ENCODE measurements at regions not wholly inside any gene's neighbourhood (a gene's known extent, or its start where the extent isn't known, plus 50 kb on each side); places are given as distances from the start of the nearest gene placed in this dataset.
"Not testable (repeated sequence)": the region's sequence is repeated elsewhere in the genome, so short reads cannot be mapped to it uniquely, and the experiment has no call there.

- no peaks in the 10 kb centered on the region for H3K27me3 ChIP-seq
- no peak overlapping the region for H3K27ac ChIP-seq
- H3K36me3 ChIP-seq: no peaks in the 10 kb centered on the region
- no peak overlapping the region for H3K4me3 ChIP-seq
- no peak for TF ChIP-seq CTCF (IDR thresholded peaks at IDR 0.05)
- no peak for DNase-seq (ENCODE audit: low spot score)
- no peaks in the 10 kb centered on the region for H3K4me1 ChIP-seq
- H3K9me3 ChIP-seq: peaks cover 0 to 15% of the 10 kb centered on the region in 2 donors
Measured at GRCh38 chr14:101318271-101318670, 243.0 kb upstream of the DIO3 start.

GRCh38 chr14:101320396-101320795 lies 240.9 kb upstream of the DIO3 start:
- H3K4me1 ChIP-seq: no peaks in the 10 kb centered on the region
- no peak for DNase-seq (ENCODE audit: low spot score)
- no peak for TF ChIP-seq CTCF (IDR thresholded peaks at IDR 0.05)

DNA sequence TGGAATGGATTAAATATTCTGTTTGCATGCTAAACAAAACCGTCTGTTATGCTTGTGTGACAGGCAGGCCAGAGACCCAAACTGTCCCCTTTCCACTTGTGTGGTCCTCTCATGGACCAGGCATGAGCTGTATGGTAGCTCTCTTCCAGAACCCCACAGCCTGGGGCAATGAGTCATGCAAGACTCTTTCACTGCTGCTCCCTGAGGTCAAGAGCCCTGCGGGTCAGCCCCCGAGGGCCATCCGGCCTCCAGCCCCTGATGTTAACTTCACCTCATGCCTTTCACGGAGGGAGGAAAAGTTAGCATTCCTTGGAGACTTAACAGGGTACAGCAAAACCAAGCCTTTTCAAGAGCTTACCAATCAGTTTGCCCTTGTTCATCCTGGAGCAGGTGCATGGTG lies 239.1 kb upstream of the DIO3 start:
- no peak for DNase-seq (ENCODE audit: low spot score)
- TF ChIP-seq CTCF (IDR thresholded peaks at IDR 0.05): no peak
- H3K27ac ChIP-seq: no peak overlapping the region
- no peak overlapping the region for H3K4me3 ChIP-seq
- no peaks in the 10 kb centered on the region for H3K4me1 ChIP-seq
- peaks cover 3 to 16% of the 10 kb centered on the region in 2 donors for H3K9me3 ChIP-seq
- H3K27me3 ChIP-seq: no peaks in the 10 kb centered on the region
- H3K36me3 ChIP-seq: no peaks in the 10 kb centered on the region

More at GRCh38 chr14:101320396-101320795, 240.9 kb upstream of the DIO3 start:
- H3K4me3 ChIP-seq: no peak overlapping the region
- peaks cover 3 to 30% of the 10 kb centered on the region in 2 donors for H3K9me3 ChIP-seq
- H3K27ac ChIP-seq: no peak overlapping the region
- H3K27me3 ChIP-seq: no peaks in the 10 kb centered on the region
- H3K36me3 ChIP-seq: no peaks in the 10 kb centered on the region

DNA sequence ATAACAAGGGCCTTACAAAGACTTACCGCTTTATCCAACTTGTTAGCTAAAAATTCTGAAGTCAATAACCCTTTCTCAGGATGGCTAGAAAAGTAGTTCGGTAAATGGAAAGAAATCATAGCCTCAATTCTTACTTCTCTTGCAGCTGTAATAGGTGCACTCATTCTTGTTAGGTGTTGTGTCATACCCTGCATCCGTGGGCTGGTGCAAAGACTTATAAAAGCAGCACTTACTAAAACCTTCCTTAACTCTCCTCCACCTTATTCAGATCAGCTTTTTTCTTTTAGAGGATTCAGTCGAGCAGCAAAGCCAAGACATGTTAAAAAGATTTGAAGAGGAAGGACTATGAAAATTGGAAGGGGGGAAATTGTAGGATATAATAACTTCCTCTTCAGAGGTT lies 238.2 kb upstream of the DIO3 start:
- Histone ChIP-seq H3K27ac (no peak overlapping the region), H3K4me1 (no peaks in the 10 kb centered on the region), H3K4me3 (no peak overlapping the region), H3K27me3 (no peaks in the 10 kb centered on the region), H3K36me3 (no peaks in the 10 kb centered on the region), H3K9me3 (peaks cover 3 to 16% of the 10 kb centered on the region in 2 donors)
- no peak for DNase-seq (ENCODE audit: low spot score)
- no peak for TF ChIP-seq CTCF (IDR thresholded peaks at IDR 0.05)

- H3K4me1 ChIP-seq; H3K36me3 ChIP-seq; DNase-seq (ENCODE audit: low spot score); H3K27ac ChIP-seq; H3K4me3 ChIP-seq; H3K27me3 ChIP-seq: not testable (repeated sequence)
- H3K9me3 ChIP-seq: peaks cover 3 to 16% of the 10 kb centered on the region in 2 donors
Measured at GRCh38 chr14:101323614-101324235, 237.6 kb upstream of the DIO3 start.

- Histone ChIP-seq H3K27me3 (no peaks in the 10 kb centered on the region), H3K4me1 (no peaks in the 10 kb centered on the region), H3K27ac (no peak overlapping the region), H3K9me3 (peaks cover 3 to 16% of the 10 kb centered on the region in 2 donors), H3K36me3 (no peaks in the 10 kb centered on the region), H3K4me3 (no peak overlapping the region)
- no peak for DNase-seq (ENCODE audit: low spot score)
- TF ChIP-seq CTCF (IDR thresholded peaks at IDR 0.05): no peak
Measured at GRCh38 chr14:101325319-101325718, 236.0 kb upstream of the DIO3 start.

Measured in right atrium auricular region (tissue), 2 donors.